H1 (cell line): ENCODE measurements at regions not wholly inside any gene's neighbourhood (a gene's known extent, or its start where the extent isn't known, plus 50 kb on each side); places are given as distances from the start of the nearest gene placed in this dataset.
A peak's percentile ranks its signal among the peaks of the same experiment; 100 is the strongest.

Experiments
- CTCF ChIA-PET: fragments of 300-600 bp; sonication (Branson Sonifier 250); formaldehyde crosslinking; loops from one replicate; lab custom pipeline; 2021; ENCODE audit not compliant: partially characterized antibody; lab: Charles Lee
- POLR2A ChIA-PET: fragments of 300-600 bp; sonication (Branson Sonifier 250); formaldehyde crosslinking; loops from one replicate; lab custom pipeline; 2021; ENCODE audit warnings: inconsistent platforms; ENCODE audit not compliant: partially characterized antibody; lab: Charles Lee
- DNase-seq, 2 experiments: peaks; one replicate each; pipeline versions ENCODE4 v3.0.0 to v3.0.0-alpha.2; 2010 to 2022; ENCODE audit warnings: low spot score in 2 of 2, low read depth in 1 of 2, mixed read lengths in 1 of 2
- FAIRE-seq: peaks from 2 replicates; lab custom pipeline; 2011; peaks lifted over from hg19 to GRCh38; lab: Jason Lieb, UNC
- H2AFZ ChIP-seq: 2 replicates; pipeline ENCODE4 v1.8.1; 2012; ENCODE audit warnings: low read length, inconsistent platforms
- H2AK5ac ChIP-seq: 2 replicates; pipeline ENCODE4 v1.6.1; 2013; ENCODE audit warnings: low read depth, low read length
- H2BK120ac ChIP-seq: replicated peaks from 2 replicates; pipeline ENCODE3; 2013; ENCODE audit warnings: low read depth, low read length, inconsistent platforms
- H2BK12ac ChIP-seq: 2 replicates; pipeline ENCODE4 v1.6.1; 2013; ENCODE audit warnings: low read depth, low read length
- H2BK15ac ChIP-seq: 2 replicates; pipeline ENCODE4 v1.6.1; 2013; ENCODE audit warnings: low read length
- H2BK20ac ChIP-seq: 2 replicates; pipeline ENCODE4 v1.6.1; 2013; ENCODE audit warnings: low read length
- H2BK5ac ChIP-seq: 2 replicates; pipeline ENCODE4 v1.6.1; 2013; ENCODE audit warnings: low read depth, low read length
- H3K14ac ChIP-seq: 2 replicates; pipeline ENCODE4 v1.6.1; 2013; ENCODE audit warnings: inconsistent platforms; ENCODE audit not compliant: insufficient read length
- H3K18ac ChIP-seq: 2 replicates; pipeline ENCODE4 v1.6.1; 2013; ENCODE audit warnings: low read length; ENCODE audit errors: extremely low read depth
- H3K23ac ChIP-seq: 2 replicates; pipeline ENCODE4 v1.6.1; 2013; ENCODE audit warnings: inconsistent platforms; ENCODE audit not compliant: insufficient read length
- H3K23me2 ChIP-seq: 2 replicates; pipeline ENCODE4 v1.6.1; 2013; ENCODE audit warnings: low read depth, low read length
- H3K27ac ChIP-seq: 2 replicates; pipeline ENCODE4 v1.6.1; 2011; ENCODE audit warnings: low read depth, low read length, inconsistent platforms
- H3K27me3 ChIP-seq, 4 experiments: replicated peaks in 1 of 4; 1 replicate in 1 of 4; 2 replicates in 3 of 4; pipeline versions ENCODE4 v1.6.1 to v1.8.1; 2011 to 2013; ENCODE audit warnings: low read length in 3 of 4, mild to moderate bottlenecking in 3 of 4, inconsistent platforms in 2 of 4, mixed read lengths in 2 of 4, moderate library complexity in 1 of 4; ENCODE audit not compliant: control insufficient read depth in 3 of 4, insufficient read depth in 3 of 4; ENCODE audit errors: extremely low read depth in 1 of 4
- H3K36me3 ChIP-seq, 4 experiments: 2 replicates each; pipeline versions ENCODE4 v1.6.1 to v1.8.1; 2011 to 2013; ENCODE audit warnings: mild to moderate bottlenecking in 4 of 4, low read length in 3 of 4, moderate library complexity in 2 of 4, control low read depth in 1 of 4, inconsistent platforms in 1 of 4; ENCODE audit not compliant: insufficient read depth in 4 of 4, control insufficient read depth in 2 of 4
- H3K4ac ChIP-seq: replicated peaks from 2 replicates; pipeline ENCODE3; 2013; ENCODE audit warnings: low read length, low read depth, mixed read lengths, inconsistent platforms; ENCODE audit not compliant: insufficient read length
- H3K4me1 ChIP-seq, 4 experiments: replicated peaks in 1 of 4; 1 replicate in 1 of 4; 2 replicates in 3 of 4; pipeline versions ENCODE4 v1.6.1 to v1.8.1; 2011 to 2013; ENCODE audit warnings: low read length in 3 of 4, inconsistent platforms in 2 of 4, mixed read lengths in 1 of 4; ENCODE audit not compliant: insufficient read depth in 4 of 4, control insufficient read depth in 3 of 4
- H3K4me2 ChIP-seq, 2 experiments: 2 replicates each; pipeline versions ENCODE4 v1.6.1 to v1.8.1; 2011 to 2013; ENCODE audit warnings: low read depth in 2 of 2, low read length in 2 of 2, control low read depth in 1 of 2, inconsistent platforms in 1 of 2, mild to moderate bottlenecking in 1 of 2; ENCODE audit not compliant: insufficient read depth in 1 of 2
- H3K4me3 ChIP-seq, 4 experiments: fragments of 200-600, 300-600 bp in 1 of 4; sonication (generic), shearing (Covaris generic), sonication (Bioruptor Twin) in 1 of 4; 2 replicates each; pipeline versions ENCODE4 v1.5.1 to v1.8.1; 2011 to 2016; ENCODE audit warnings: low read length in 4 of 4, low read depth in 3 of 4, control low read depth in 2 of 4, inconsistent platforms in 2 of 4, mild to moderate bottlenecking in 2 of 4, mixed read lengths in 1 of 4, moderate library complexity in 1 of 4; ENCODE audit not compliant: insufficient read depth in 2 of 4; ENCODE audit errors: extremely low read depth in 1 of 4
- H3K56ac ChIP-seq: replicated peaks from 2 replicates; pipeline ENCODE3; 2013; ENCODE audit warnings: low read depth, mild to moderate bottlenecking, mixed read lengths, low read length, inconsistent platforms; ENCODE audit not compliant: insufficient read length
- H3K79me1 ChIP-seq: 2 replicates; pipeline ENCODE4 v1.6.1; 2013; ENCODE audit warnings: low read depth, low read length, control low read depth
- H3K79me2 ChIP-seq, 2 experiments: 2 replicates each; pipeline versions ENCODE4 v1.6.1 to v1.8.1; 2012 to 2013; ENCODE audit warnings: low read length in 2 of 2, mild to moderate bottlenecking in 2 of 2, inconsistent platforms in 1 of 2; ENCODE audit not compliant: insufficient read depth in 2 of 2, control insufficient read depth in 1 of 2
- H3K9ac ChIP-seq, 4 experiments: replicated peaks in 1 of 4; 1 replicate in 1 of 4; 2 replicates in 3 of 4; pipeline versions ENCODE4 v1.6.1 to v1.8.1; 2011 to 2013; ENCODE audit warnings: low read depth in 3 of 4, low read length in 3 of 4, control low read depth in 2 of 4, mild to moderate bottlenecking in 2 of 4, moderate library complexity in 2 of 4, inconsistent platforms in 1 of 4; ENCODE audit errors: extremely low read depth in 1 of 4
- H3K9me3 ChIP-seq, 2 experiments: 2 replicates each; pipeline versions ENCODE4 v1.6.1 to v1.8.1; 2012 to 2013; ENCODE audit warnings: mild to moderate bottlenecking in 2 of 2, moderate library complexity in 2 of 2, control low read depth in 1 of 2, inconsistent platforms in 1 of 2, low read depth in 1 of 2, low read length in 1 of 2, mixed read lengths in 1 of 2; ENCODE audit not compliant: insufficient read depth in 2 of 2
- H4K20me1 ChIP-seq, 2 experiments: replicated peaks in 1 of 2; 2 replicates each; pipeline versions ENCODE3 to v1.8.1; 2011 to 2013; ENCODE audit warnings: inconsistent platforms in 2 of 2, low read length in 2 of 2, mild to moderate bottlenecking in 1 of 2; ENCODE audit not compliant: insufficient read depth in 2 of 2, control insufficient read depth in 1 of 2
- H4K5ac ChIP-seq: 2 replicates; pipeline ENCODE4 v1.6.1; 2013; ENCODE audit warnings: low read length, low read depth, mixed read lengths, inconsistent platforms; ENCODE audit not compliant: insufficient read length
- H4K8ac ChIP-seq: 2 replicates; pipeline ENCODE4 v1.8.0; 2013; ENCODE audit warnings: mild to moderate bottlenecking, moderate library complexity, low read length, inconsistent platforms; ENCODE audit not compliant: insufficient read depth; ENCODE audit errors: extremely low read depth
- H4K91ac ChIP-seq: replicated peaks from 2 replicates; pipeline ENCODE3; 2013; ENCODE audit warnings: low read length, mixed read lengths, inconsistent platforms; ENCODE audit not compliant: insufficient read length
- ASH2L ChIP-seq: fragments of 200-600, 300-600 bp; sonication (generic); IDR thresholded peaks from one replicate; pipeline ENCODE4 v1.7.1; 2017; ENCODE audit warnings: low read length
- ATF3 ChIP-seq: IDR thresholded peaks from 2 replicates; pipeline ENCODE4 v1.6.1; 2011; ENCODE audit warnings: low read depth, mild to moderate bottlenecking, low read length; ENCODE audit not compliant: insufficient read depth
- BCL11A ChIP-seq, 2 experiments: IDR thresholded peaks; one replicate each; pipeline ENCODE4 v1.6.1; 2011; ENCODE audit warnings: low read depth in 2 of 2, low read length in 2 of 2, mild to moderate bottlenecking in 2 of 2
- CBX5 ChIP-seq: fragments of 300-800, 300-1000 bp; sonication (generic); IDR thresholded peaks from 2 replicates; pipeline ENCODE4 v1.7.1; 2016; ENCODE audit warnings: antibody characterized with exemption, low read length, low read depth
- CEBPB ChIP-seq: IDR thresholded peaks from 2 replicates; pipeline ENCODE4 v1.6.1; 2012; ENCODE audit warnings: low read depth, low read length
- CREB1 ChIP-seq: IDR thresholded peaks from 2 replicates; pipeline ENCODE4 v1.6.1; 2012; ENCODE audit warnings: inconsistent platforms
- E2F6 ChIP-seq: IDR thresholded peaks from 2 replicates; pipeline ENCODE4 v1.6.1; 2012; ENCODE audit warnings: inconsistent platforms
- HDAC6 ChIP-seq: IDR thresholded peaks from one replicate; pipeline ENCODE4 v1.7.1; 2012; ENCODE audit warnings: low read depth, mild to moderate bottlenecking, inconsistent platforms, low read length, moderate library complexity
- JUND ChIP-seq: IDR thresholded peaks from 2 replicates; pipeline ENCODE4 v1.6.1; 2011; ENCODE audit warnings: mild to moderate bottlenecking, improper control_type of control experiment, low read length
- PHF8 ChIP-seq: fragments of 200-600 bp; sonication (generic); conservative IDR thresholded peaks from 2 replicates; pipeline ENCODE4 v1.7.1; 2012; ENCODE audit warnings: low read depth, mild to moderate bottlenecking, inconsistent platforms, low read length, moderate library complexity
- POLR2A ChIP-seq, 2 experiments: IDR thresholded peaks; 1 replicate in 1 of 2; 2 replicates in 1 of 2; pipeline ENCODE4 v1.6.1; 2011; ENCODE audit warnings: low read depth in 2 of 2, low read length in 2 of 2, mild to moderate bottlenecking in 2 of 2; ENCODE audit errors: control extremely low read depth in 1 of 2
- RXRA ChIP-seq: IDR thresholded peaks from 2 replicates; pipeline ENCODE4 v1.6.1; 2011; ENCODE audit warnings: low read depth, mild to moderate bottlenecking, low read length, moderate library complexity; ENCODE audit not compliant: insufficient read depth
- SIRT6 ChIP-seq: IDR thresholded peaks from one replicate; pipeline ENCODE4 v1.7.1; 2012; ENCODE audit warnings: low read length, inconsistent platforms
- SP1 ChIP-seq: IDR thresholded peaks from 2 replicates; pipeline ENCODE4 v1.6.1; 2011; ENCODE audit warnings: low read depth, low read length
- TCF12 ChIP-seq: IDR thresholded peaks from 2 replicates; pipeline ENCODE4 v1.6.1; 2011; ENCODE audit warnings: low read depth, mild to moderate bottlenecking, low read length
- WGBS, 2 experiments: shearing (Covaris generic) in 1 of 2; methylation state at CpG; one replicate each; pipeline versions ENCODE4 v1.1.6 to v1.1.7; 2013 to 2015; ENCODE audit warnings: low lambda C conversion rate in 2 of 2, mixed read lengths in 2 of 2, inconsistent platforms in 1 of 2, low coverage in 1 of 2, missing lambda C conversion rate in 1 of 2; ENCODE audit not compliant: insufficient replicate concordance in 2 of 2, insufficient coverage in 1 of 2, insufficient read length in 1 of 2; ENCODE audit errors: extremely low coverage in 1 of 2, missing lambda C conversion rate in 1 of 2; 5-methylcytosine and 5-hydroxymethylcytosine counted together

GRCh38 chr4:181745933-181746625, 497.1 kb upstream of the TENM3 start:
- Histone ChIP-seq H4K20me1 (no peaks in the 10 kb centered on the region), H4K8ac (no peak overlapping the region), H2AK5ac (no peak overlapping the region), H2BK20ac (no peak overlapping the region), H3K18ac (no peak overlapping the region), H3K56ac (no peak overlapping the region), H3K14ac (no peak overlapping the region), H3K79me1 (no peaks in the 10 kb centered on the region), H2BK120ac (no peak overlapping the region), H2BK5ac (no peak overlapping the region; the same call in 1 of the 2 replicates), H4K5ac (no peak overlapping the region), H4K91ac (no peak overlapping the region), H3K4me3 (no peak overlapping the region), H3K36me3 (no peaks in the 10 kb centered on the region), H3K23ac (no peak overlapping the region), H2BK12ac (no peak overlapping the region), H3K4me2 (no peak overlapping the region), H3K23me2 (no peaks in the 10 kb centered on the region; the same call in 1 of the 2 replicates), H3K27me3 (no peaks in the 10 kb centered on the region), H3K79me2 (no peaks in the 10 kb centered on the region), H3K9me3 (no peaks in the 10 kb centered on the region), H3K9ac (no peak overlapping the region), H3K27ac (no peak overlapping the region), H2BK15ac (no peak overlapping the region), H3K4me1 (no peaks in the 10 kb centered on the region), H2AFZ (peak overlapping the region; percentile 30), H3K4ac (no peak overlapping the region)
- 95% methylated on average over 1 of the region's 1 CpG; no CpG with 5 or more reads in 1 of the 2 experiments for WGBS, 2 experiments
- no peak for DNase-seq
- ChIA-PET POLR2A (no interaction called here), CTCF (no interaction called here)
- no peak for FAIRE-seq
- TF ChIP-seq TCF12 (no peak), CREB1 (no peak), RXRA (no peak), SIRT6 (no peak), BCL11A (IDR thresholded peaks at IDR 0.05; ENCODE audit: low read depth in 2 of 2, low read length in 2 of 2) (no peak), JUND (no peak), HDAC6 (no peak), E2F6 (no peak), POLR2A (IDR thresholded peaks at IDR 0.05; ENCODE audit: control extremely low read depth in 1 of 2, low read depth in 2 of 2, low read length in 2 of 2) (no peak), CEBPB (no peak), ATF3 (no peak), SP1 (no peak), CBX5 (no peak), ASH2L (no peak), PHF8 (no peak)
